Right atrium auricular region (tissue), 2 donors: ENCODE measurements at regions not wholly inside any gene's neighbourhood (a gene's known extent, or its start where the extent isn't known, plus 50 kb on each side); places are given as distances from the start of the nearest gene placed in this dataset.

ENCODE experiments used
- DNase-seq: peaks from one replicate; pipeline ENCODE4 v3.0.0-alpha.2; 2019; ENCODE audit warnings: low spot score
- H3K27ac ChIP-seq, 2 donors: fragments of 200-600 bp; sonication (generic); 1 replicate in 1 of 2; 2 replicates in 1 of 2; pipeline ENCODE4 v1.5.1; 2016 to 2019
- H3K27me3 ChIP-seq, 2 donors: fragments of 200-600 bp; sonication (generic); one replicate each; pipeline versions ENCODE4 v1.5.1 to v1.6.0; 2017 to 2019
- H3K36me3 ChIP-seq: fragments of 200-600 bp; sonication (generic); one replicate; pipeline ENCODE4 v1.5.1; 2016
- H3K4me1 ChIP-seq, 2 donors: fragments of 200-600 bp; sonication (generic); one replicate each; pipeline versions ENCODE4 v1.5.1 to v1.6.0; 2017 to 2019
- H3K4me3 ChIP-seq, 2 donors: fragments of 200-600 bp; sonication (generic); 1 replicate in 1 of 2; 2 replicates in 1 of 2; pipeline ENCODE4 v1.5.1; 2017 to 2019; ENCODE audit warnings: mild to moderate bottlenecking in 1 of 2, moderate library complexity in 1 of 2
- H3K9me3 ChIP-seq, 2 donors: fragments of 200-600 bp; sonication (generic); one replicate each; pipeline ENCODE4 v1.5.1; 2019
- TF ChIP-seq, protein P1 (sequence below), 2 donors: fragments of 200-600 bp; sonication (generic); IDR thresholded peaks; one replicate each; pipeline ENCODE4 v1.5.1; 2019; ENCODE audit warnings: antibody characterized with exemption in 2 of 2

DNA sequence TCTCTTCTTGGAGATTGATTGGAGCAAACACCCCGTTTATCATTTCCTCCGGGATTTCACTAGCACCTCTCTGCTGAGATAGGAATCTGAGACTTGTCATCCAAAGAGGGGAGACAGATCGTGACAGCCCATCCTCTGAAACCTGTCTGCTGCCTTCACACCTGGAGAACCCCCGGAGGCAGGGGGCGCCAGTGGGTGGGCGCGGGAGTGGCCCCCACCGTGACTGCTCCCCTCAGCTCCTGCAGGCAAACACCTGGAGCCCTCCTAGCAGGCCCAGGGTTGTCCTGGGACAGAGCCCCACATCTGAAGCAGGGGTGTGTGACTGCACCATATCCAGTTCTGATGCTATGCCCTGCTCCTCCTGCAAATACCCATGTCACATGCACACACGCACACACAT is 209.5 kb upstream of the POU3F1 start:
- H3K9me3 ChIP-seq = peaks cover 0 to 10% of the 10 kb centered on the region in 2 donors
- no peak overlapping the region for H3K27ac ChIP-seq
- TF ChIP-seq, protein P1, sequence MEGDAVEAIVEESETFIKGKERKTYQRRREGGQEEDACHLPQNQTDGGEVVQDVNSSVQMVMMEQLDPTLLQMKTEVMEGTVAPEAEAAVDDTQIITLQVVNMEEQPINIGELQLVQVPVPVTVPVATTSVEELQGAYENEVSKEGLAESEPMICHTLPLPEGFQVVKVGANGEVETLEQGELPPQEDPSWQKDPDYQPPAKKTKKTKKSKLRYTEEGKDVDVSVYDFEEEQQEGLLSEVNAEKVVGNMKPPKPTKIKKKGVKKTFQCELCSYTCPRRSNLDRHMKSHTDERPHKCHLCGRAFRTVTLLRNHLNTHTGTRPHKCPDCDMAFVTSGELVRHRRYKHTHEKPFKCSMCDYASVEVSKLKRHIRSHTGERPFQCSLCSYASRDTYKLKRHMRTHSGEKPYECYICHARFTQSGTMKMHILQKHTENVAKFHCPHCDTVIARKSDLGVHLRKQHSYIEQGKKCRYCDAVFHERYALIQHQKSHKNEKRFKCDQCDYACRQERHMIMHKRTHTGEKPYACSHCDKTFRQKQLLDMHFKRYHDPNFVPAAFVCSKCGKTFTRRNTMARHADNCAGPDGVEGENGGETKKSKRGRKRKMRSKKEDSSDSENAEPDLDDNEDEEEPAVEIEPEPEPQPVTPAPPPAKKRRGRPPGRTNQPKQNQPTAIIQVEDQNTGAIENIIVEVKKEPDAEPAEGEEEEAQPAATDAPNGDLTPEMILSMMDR (IDR thresholded peaks at IDR 0.05) = no peak
- H3K4me1 ChIP-seq = no peaks in the 10 kb centered on the region
- no peaks in the 10 kb centered on the region for H3K36me3 ChIP-seq
- DNase-seq = no peak
- H3K27me3 ChIP-seq = no peaks in the 10 kb centered on the region
- H3K4me3 ChIP-seq = no peak overlapping the region

DNA sequence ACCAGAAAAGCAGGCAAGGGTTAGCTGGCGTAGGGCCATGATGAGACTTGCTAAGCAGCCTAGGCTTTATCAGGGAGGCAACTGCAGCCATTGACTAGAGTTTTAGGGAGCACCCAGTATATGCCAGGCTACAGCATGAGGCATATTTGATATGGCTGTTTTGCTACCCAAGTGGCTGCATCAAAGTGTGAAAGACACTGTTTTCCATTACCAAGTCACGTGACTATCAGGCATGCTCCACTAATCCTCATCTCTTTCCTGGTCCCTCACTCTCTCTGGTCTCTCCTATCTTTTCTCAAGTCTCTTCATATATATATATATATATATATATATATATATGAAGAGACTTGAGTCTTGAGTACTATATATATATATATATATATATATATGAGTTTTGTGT is 206.7 kb upstream of the POU3F1 start:
- DNase-seq = no peak
- H3K27me3 ChIP-seq = no peaks in the 10 kb centered on the region
- H3K36me3 ChIP-seq = no peaks in the 10 kb centered on the region
- TF ChIP-seq, protein P1 (IDR thresholded peaks at IDR 0.05) = no peak
- no peaks in the 10 kb centered on the region for H3K4me1 ChIP-seq
- no peak overlapping the region for H3K27ac ChIP-seq
- no peak overlapping the region for H3K4me3 ChIP-seq
- no peaks in the 10 kb centered on the region for H3K9me3 ChIP-seq

DNA sequence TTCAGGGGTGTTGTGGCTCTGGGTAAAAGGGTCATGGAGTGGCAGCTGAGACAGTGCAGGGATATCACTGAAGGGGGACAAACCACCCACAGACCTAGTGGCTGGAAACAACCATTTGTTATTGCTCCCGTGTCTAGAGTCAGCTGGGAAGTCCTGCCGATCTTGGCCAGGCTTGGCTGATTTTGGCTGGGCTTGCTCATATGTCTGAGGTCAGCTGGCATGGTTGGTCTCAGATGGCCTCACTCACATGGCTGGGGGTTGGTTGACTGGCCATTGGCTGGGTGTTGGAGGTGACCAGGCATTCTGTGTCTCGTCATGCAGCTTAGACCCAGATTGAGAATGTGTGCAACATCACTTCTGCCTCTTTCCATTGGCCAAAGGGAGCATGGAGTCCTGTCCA is 203.8 kb upstream of the POU3F1 start:
- H3K27me3 ChIP-seq = no peaks in the 10 kb centered on the region
- no peak overlapping the region for H3K27ac ChIP-seq
- no peaks in the 10 kb centered on the region for H3K9me3 ChIP-seq
- no peak for DNase-seq
- no peak overlapping the region for H3K4me3 ChIP-seq
- H3K4me1 ChIP-seq = no peaks in the 10 kb centered on the region
- TF ChIP-seq, protein P1 (IDR thresholded peaks at IDR 0.05) = no peak
- no peaks in the 10 kb centered on the region for H3K36me3 ChIP-seq

DNA sequence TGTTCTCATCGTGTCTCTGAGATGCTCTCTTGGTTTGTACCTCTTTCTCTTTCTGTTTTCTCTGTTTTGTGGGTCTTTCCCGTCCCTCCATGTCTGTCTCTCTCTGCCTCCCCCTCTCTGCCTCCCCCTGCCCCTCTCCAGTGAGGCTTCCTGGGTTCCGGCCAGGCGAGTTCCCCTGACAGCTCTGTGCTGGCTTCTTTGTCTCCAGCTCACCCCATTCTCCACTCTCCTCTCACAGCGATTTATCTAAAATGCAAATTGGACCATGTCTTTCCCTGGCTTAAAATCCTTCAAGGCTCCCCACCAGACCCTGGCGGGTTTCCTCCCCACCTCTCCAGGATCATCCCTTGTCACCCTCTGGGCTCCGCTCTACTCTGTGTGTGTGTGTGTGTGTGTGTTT is 202.4 kb upstream of the POU3F1 start:
- Histone ChIP-seq H3K27me3 (no peaks in the 10 kb centered on the region), H3K4me1 (no peaks in the 10 kb centered on the region), H3K4me3 (no peak overlapping the region), H3K9me3 (no peaks in the 10 kb centered on the region), H3K36me3 (no peaks in the 10 kb centered on the region), H3K27ac (no peak overlapping the region)
- DNase-seq = no peak
- TF ChIP-seq, protein P1 (IDR thresholded peaks at IDR 0.05) = no peak

DNA sequence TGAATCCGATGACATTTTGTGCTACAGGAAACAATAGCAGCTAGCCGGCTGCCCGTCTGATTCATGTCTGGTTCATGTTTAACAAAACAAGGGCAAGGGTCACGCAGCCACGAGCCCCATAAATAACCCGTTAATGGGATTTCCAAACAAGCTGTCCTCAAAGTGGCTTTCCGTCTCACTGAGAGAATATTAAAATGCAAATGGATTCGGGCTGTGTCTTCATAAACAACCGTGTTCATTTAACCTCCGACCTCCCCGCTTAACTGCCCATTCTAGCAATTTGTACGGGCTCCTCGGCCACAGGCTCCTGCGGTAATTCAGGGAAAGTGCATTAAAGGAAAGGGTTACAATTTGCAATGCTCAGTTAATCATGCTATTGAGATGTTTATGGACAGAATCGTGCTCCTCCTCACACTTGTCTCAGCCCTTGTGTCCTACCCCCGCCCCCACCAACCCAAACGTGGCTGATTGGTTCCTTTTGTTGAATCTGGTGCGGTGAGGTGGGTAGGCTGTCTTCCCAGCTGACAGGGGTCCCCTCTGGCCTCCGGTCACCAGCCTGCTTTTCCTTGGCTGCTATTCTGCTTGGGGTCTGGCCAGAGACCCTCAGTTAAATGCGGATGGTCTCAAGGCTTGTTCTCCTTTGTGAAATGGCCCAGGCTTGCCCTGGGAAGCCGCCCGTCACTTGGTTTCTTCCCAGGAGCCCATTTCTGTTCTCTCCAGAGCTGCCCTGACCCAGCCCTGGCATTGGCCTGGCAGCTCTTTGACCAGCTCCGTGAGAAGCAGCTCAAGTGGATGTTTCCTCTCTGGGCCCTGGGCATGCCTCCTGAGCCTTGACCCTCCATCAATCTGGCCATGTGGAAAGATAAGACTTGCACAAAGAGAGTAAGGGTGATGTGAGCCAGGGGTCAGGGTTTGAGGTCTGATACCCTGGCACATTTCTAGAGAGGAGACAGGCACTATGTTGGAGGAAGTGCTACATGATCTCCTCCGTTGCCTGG is 200.7 kb upstream of the POU3F1 start:
- DNase-seq = no peak
- H3K36me3 ChIP-seq = no peaks in the 10 kb centered on the region
- H3K27ac ChIP-seq = no peak overlapping the region
- H3K4me3 ChIP-seq = no peak overlapping the region
- H3K27me3 ChIP-seq = no peaks in the 10 kb centered on the region
- TF ChIP-seq, protein P1 (IDR thresholded peaks at IDR 0.05) = no peak
- no peaks in the 10 kb centered on the region for H3K4me1 ChIP-seq
- H3K9me3 ChIP-seq = no peaks in the 10 kb centered on the region
